ENCODE measurements at regions not wholly inside any gene's neighbourhood (a gene's known extent, or its start where the extent isn't known, plus 50 kb on each side); places are given as distances from the start of the nearest gene placed in this dataset.
"Not testable (repeated sequence)": the region's sequence is repeated elsewhere in the genome, so short reads cannot be mapped to it uniquely, and the experiment has no call there.

GRCh38 chr3:154818676-154819255 is 261.4 kb upstream of the MME start:
- DNase-seq = no peak

GRCh38 chr3:154810017-154810416 is 270.1 kb upstream of the MME start:
- not testable (repeated sequence) for DNase-seq

GRCh38 chr3:154801729-154802128 is 278.4 kb upstream of the MME start:
- no peak for DNase-seq

- no peak for DNase-seq
Observed at GRCh38 chr3:154799800-154800199, 280.3 kb upstream of the MME start.

GRCh38 chr3:154795582-154795981 is 284.5 kb upstream of the MME start:
- peak; percentile 98 for DNase-seq

GRCh38 chr3:154794814-154795445 is 285.2 kb upstream of the MME start:
- peak; percentile 9 for DNase-seq

GRCh38 chr3:154794391-154794790 is 285.7 kb upstream of the MME start:
- no peak for DNase-seq

GRCh38 chr3:154792828-154793227 is 287.3 kb upstream of the MME start:
- no peak for DNase-seq

- no peak for DNase-seq
Observed at GRCh38 chr3:154791611-154792010, 288.5 kb upstream of the MME start.

- peak; percentile 8 for DNase-seq
Observed at GRCh38 chr3:154786724-154787123, 293.4 kb upstream of the MME start.

GRCh38 chr3:154783521-154783931 is 296.6 kb upstream of the MME start:
- no peak for DNase-seq

- no peak for DNase-seq
Observed at GRCh38 chr3:154783061-154783460, 297.1 kb upstream of the MME start.

GRCh38 chr3:154782151-154782550 is 298.0 kb upstream of the MME start:
- DNase-seq = no peak

GRCh38 chr3:154781595-154781994 is 298.5 kb upstream of the MME start:
- DNase-seq = no peak

- no peak for DNase-seq
Observed at GRCh38 chr3:154780263-154780662, 299.9 kb upstream of the MME start.

- peak; percentile 71 for DNase-seq
Observed at GRCh38 chr3:154779571-154779970, 300.5 kb upstream of the MME start.

- DNase-seq = no peak
Observed at GRCh38 chr3:154778057-154778456, 302.1 kb upstream of the MME start.

GRCh38 chr3:154776549-154777225 is 303.4 kb upstream of the MME start:
- DNase-seq = no peak

- no peak for DNase-seq
Observed at GRCh38 chr3:154775821-154776548, 304.1 kb upstream of the MME start.

GRCh38 chr3:154766765-154767503 is 313.2 kb upstream of the MME start:
- DNase-seq = no peak

- DNase-seq = no peak
Observed at GRCh38 chr3:154764856-154765640, 315.1 kb upstream of the MME start.

GRCh38 chr3:154762486-154762885 is 317.6 kb upstream of the MME start:
- no peak for DNase-seq
